ENCODE measurements at regions not wholly inside any gene's neighbourhood (a gene's known extent, or its start where the extent isn't known, plus 50 kb on each side); places are given as distances from the start of the nearest gene placed in this dataset.

DNA sequence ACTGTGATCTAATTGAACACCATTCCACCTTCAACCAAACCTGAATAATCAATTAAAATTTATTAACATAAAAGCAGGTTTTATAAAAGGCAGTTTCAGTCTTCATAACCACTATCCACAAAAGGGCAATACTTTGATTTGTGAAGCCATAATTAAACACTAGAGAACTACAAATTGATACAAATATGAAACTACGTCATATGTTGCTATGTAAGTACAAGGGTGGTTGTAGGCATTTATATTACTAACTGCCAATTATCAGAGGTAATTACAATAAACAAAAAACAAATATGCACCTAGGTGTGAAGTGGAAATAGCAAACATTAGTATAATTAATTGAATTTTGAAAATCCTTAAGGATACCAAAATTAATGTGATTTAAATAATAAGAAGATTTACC is 368.5 kb upstream of the PCDH15 start (continued):
- TF ChIP-seq, protein P1, sequence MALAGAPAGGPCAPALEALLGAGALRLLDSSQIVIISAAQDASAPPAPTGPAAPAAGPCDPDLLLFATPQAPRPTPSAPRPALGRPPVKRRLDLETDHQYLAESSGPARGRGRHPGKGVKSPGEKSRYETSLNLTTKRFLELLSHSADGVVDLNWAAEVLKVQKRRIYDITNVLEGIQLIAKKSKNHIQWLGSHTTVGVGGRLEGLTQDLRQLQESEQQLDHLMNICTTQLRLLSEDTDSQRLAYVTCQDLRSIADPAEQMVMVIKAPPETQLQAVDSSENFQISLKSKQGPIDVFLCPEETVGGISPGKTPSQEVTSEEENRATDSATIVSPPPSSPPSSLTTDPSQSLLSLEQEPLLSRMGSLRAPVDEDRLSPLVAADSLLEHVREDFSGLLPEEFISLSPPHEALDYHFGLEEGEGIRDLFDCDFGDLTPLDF (CRISPR knock-in tag; IDR thresholded peaks at IDR 0.05): no peak

DNA sequence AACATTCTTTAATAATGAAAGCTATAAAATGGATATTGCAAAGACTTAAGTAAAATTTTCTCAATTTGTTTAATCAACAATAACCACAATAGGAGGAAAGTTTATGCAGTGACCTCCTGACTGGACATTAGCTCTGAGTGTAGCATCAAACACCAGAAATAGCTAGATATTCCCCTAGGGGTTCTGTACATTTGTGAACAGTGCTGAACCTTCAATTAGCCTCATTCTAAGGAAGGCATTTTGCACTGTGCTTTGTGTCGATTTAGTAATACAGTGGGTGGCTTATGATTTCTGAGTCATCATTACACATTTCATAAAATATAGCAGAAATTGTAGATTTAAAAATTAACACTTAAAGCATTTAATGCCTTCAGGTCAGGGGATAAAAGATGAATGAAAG is 367.3 kb upstream of the PCDH15 start:
- ATAC-seq (no peak), DNase-seq (ENCODE audit: low spot score) (no peak)
- no peaks in the 10 kb centered on the region for H3K36me3 Mint-ChIP-seq
- H3K4me1 Mint-ChIP-seq: peaks cover 5% of the 10 kb centered on the region
- ChIA-PET CTCF (no interaction called here), POLR2A (no interaction called here)
- H3K4me3 Mint-ChIP-seq: no peak overlapping the region
- H3K9me3 Mint-ChIP-seq: peaks cover 6% of the 10 kb centered on the region; the same call in 1 of the 2 replicates
- no peaks in the 10 kb centered on the region for H3K27me3 Mint-ChIP-seq (ENCODE audit: low read depth)
- H3K27ac Mint-ChIP-seq: no peak overlapping the region
- TF ChIP-seq GRHL2 (CRISPR knock-in tag; IDR thresholded peaks at IDR 0.05; ENCODE audit: insufficient replicate concordance, severe bottlenecking) (no peak), TP53 (CRISPR knock-in tag; IDR thresholded peaks at IDR 0.05) (no peak), NR3C1 (CRISPR knock-in tag; conservative IDR thresholded peaks at IDR 0.05; ENCODE audit: low read depth) (no peak), SP1 (CRISPR knock-in tag; conservative IDR thresholded peaks at IDR 0.05) (no peak), FOXJ3 (CRISPR knock-in tag; IDR thresholded peaks at IDR 0.05; ENCODE audit: borderline replicate concordance) (no peak), CBFB (CRISPR knock-in tag; IDR thresholded peaks at IDR 0.05; ENCODE audit: low read depth) (no peak), ZNF396 (CRISPR knock-in tag; IDR thresholded peaks at IDR 0.05; ENCODE audit: borderline replicate concordance) (no peak), ZNF423 (CRISPR knock-in tag; IDR thresholded peaks at IDR 0.05) (no peak)
- TF ChIP-seq, protein P2, sequence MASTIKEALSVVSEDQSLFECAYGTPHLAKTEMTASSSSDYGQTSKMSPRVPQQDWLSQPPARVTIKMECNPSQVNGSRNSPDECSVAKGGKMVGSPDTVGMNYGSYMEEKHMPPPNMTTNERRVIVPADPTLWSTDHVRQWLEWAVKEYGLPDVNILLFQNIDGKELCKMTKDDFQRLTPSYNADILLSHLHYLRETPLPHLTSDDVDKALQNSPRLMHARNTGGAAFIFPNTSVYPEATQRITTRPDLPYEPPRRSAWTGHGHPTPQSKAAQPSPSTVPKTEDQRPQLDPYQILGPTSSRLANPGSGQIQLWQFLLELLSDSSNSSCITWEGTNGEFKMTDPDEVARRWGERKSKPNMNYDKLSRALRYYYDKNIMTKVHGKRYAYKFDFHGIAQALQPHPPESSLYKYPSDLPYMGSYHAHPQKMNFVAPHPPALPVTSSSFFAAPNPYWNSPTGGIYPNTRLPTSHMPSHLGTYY (CRISPR knock-in tag; IDR thresholded peaks at IDR 0.05): no peak
- TF ChIP-seq, protein P3, sequence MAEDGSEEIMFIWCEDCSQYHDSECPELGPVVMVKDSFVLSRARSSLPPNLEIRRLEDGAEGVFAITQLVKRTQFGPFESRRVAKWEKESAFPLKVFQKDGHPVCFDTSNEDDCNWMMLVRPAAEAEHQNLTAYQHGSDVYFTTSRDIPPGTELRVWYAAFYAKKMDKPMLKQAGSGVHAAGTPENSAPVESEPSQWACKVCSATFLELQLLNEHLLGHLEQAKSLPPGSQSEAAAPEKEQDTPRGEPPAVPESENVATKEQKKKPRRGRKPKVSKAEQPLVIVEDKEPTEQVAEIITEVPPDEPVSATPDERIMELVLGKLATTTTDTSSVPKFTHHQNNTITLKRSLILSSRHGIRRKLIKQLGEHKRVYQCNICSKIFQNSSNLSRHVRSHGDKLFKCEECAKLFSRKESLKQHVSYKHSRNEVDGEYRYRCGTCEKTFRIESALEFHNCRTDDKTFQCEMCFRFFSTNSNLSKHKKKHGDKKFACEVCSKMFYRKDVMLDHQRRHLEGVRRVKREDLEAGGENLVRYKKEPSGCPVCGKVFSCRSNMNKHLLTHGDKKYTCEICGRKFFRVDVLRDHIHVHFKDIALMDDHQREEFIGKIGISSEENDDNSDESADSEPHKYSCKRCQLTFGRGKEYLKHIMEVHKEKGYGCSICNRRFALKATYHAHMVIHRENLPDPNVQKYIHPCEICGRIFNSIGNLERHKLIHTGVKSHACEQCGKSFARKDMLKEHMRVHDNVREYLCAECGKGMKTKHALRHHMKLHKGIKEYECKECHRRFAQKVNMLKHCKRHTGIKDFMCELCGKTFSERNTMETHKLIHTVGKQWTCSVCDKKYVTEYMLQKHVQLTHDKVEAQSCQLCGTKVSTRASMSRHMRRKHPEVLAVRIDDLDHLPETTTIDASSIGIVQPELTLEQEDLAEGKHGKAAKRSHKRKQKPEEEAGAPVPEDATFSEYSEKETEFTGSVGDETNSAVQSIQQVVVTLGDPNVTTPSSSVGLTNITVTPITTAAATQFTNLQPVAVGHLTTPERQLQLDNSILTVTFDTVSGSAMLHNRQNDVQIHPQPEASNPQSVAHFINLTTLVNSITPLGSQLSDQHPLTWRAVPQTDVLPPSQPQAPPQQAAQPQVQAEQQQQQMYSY (CRISPR knock-in tag; IDR thresholded peaks at IDR 0.05): no peak
- TF ChIP-seq, protein P4, sequence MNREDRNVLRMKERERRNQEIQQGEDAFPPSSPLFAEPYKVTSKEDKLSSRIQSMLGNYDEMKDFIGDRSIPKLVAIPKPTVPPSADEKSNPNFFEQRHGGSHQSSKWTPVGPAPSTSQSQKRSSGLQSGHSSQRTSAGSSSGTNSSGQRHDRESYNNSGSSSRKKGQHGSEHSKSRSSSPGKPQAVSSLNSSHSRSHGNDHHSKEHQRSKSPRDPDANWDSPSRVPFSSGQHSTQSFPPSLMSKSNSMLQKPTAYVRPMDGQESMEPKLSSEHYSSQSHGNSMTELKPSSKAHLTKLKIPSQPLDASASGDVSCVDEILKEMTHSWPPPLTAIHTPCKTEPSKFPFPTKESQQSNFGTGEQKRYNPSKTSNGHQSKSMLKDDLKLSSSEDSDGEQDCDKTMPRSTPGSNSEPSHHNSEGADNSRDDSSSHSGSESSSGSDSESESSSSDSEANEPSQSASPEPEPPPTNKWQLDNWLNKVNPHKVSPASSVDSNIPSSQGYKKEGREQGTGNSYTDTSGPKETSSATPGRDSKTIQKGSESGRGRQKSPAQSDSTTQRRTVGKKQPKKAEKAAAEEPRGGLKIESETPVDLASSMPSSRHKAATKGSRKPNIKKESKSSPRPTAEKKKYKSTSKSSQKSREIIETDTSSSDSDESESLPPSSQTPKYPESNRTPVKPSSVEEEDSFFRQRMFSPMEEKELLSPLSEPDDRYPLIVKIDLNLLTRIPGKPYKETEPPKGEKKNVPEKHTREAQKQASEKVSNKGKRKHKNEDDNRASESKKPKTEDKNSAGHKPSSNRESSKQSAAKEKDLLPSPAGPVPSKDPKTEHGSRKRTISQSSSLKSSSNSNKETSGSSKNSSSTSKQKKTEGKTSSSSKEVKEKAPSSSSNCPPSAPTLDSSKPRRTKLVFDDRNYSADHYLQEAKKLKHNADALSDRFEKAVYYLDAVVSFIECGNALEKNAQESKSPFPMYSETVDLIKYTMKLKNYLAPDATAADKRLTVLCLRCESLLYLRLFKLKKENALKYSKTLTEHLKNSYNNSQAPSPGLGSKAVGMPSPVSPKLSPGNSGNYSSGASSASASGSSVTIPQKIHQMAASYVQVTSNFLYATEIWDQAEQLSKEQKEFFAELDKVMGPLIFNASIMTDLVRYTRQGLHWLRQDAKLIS (CRISPR knock-in tag; IDR thresholded peaks at IDR 0.05; ENCODE audit: borderline replicate concordance): no peak
- TF ChIP-seq, protein P5, sequence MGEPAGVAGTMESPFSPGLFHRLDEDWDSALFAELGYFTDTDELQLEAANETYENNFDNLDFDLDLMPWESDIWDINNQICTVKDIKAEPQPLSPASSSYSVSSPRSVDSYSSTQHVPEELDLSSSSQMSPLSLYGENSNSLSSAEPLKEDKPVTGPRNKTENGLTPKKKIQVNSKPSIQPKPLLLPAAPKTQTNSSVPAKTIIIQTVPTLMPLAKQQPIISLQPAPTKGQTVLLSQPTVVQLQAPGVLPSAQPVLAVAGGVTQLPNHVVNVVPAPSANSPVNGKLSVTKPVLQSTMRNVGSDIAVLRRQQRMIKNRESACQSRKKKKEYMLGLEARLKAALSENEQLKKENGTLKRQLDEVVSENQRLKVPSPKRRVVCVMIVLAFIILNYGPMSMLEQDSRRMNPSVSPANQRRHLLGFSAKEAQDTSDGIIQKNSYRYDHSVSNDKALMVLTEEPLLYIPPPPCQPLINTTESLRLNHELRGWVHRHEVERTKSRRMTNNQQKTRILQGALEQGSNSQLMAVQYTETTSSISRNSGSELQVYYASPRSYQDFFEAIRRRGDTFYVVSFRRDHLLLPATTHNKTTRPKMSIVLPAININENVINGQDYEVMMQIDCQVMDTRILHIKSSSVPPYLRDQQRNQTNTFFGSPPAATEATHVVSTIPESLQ (CRISPR knock-in tag; IDR thresholded peaks at IDR 0.05): no peak
- TF ChIP-seq, protein P6, sequence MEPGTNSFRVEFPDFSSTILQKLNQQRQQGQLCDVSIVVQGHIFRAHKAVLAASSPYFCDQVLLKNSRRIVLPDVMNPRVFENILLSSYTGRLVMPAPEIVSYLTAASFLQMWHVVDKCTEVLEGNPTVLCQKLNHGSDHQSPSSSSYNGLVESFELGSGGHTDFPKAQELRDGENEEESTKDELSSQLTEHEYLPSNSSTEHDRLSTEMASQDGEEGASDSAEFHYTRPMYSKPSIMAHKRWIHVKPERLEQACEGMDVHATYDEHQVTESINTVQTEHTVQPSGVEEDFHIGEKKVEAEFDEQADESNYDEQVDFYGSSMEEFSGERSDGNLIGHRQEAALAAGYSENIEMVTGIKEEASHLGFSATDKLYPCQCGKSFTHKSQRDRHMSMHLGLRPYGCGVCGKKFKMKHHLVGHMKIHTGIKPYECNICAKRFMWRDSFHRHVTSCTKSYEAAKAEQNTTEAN (CRISPR knock-in tag; IDR thresholded peaks at IDR 0.05): no peak
- TF ChIP-seq, protein P7, sequence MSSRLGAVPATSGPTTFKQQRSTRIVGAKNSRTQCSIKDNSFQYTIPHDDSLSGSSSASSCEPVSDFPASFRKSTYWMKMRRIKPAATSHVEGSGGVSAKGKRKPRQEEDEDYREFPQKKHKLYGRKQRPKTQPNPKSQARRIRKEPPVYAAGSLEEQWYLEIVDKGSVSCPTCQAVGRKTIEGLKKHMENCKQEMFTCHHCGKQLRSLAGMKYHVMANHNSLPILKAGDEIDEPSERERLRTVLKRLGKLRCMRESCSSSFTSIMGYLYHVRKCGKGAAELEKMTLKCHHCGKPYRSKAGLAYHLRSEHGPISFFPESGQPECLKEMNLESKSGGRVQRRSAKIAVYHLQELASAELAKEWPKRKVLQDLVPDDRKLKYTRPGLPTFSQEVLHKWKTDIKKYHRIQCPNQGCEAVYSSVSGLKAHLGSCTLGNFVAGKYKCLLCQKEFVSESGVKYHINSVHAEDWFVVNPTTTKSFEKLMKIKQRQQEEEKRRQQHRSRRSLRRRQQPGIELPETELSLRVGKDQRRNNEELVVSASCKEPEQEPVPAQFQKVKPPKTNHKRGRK (CRISPR knock-in tag; IDR thresholded peaks at IDR 0.05; ENCODE audit: borderline replicate concordance): no peak
- TF ChIP-seq, protein P8, sequence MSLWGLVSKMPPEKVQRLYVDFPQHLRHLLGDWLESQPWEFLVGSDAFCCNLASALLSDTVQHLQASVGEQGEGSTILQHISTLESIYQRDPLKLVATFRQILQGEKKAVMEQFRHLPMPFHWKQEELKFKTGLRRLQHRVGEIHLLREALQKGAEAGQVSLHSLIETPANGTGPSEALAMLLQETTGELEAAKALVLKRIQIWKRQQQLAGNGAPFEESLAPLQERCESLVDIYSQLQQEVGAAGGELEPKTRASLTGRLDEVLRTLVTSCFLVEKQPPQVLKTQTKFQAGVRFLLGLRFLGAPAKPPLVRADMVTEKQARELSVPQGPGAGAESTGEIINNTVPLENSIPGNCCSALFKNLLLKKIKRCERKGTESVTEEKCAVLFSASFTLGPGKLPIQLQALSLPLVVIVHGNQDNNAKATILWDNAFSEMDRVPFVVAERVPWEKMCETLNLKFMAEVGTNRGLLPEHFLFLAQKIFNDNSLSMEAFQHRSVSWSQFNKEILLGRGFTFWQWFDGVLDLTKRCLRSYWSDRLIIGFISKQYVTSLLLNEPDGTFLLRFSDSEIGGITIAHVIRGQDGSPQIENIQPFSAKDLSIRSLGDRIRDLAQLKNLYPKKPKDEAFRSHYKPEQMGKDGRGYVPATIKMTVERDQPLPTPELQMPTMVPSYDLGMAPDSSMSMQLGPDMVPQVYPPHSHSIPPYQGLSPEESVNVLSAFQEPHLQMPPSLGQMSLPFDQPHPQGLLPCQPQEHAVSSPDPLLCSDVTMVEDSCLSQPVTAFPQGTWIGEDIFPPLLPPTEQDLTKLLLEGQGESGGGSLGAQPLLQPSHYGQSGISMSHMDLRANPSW (CRISPR knock-in tag; conservative IDR thresholded peaks at IDR 0.05; ENCODE audit: low read depth): no peak
- TF ChIP-seq, protein P9, sequence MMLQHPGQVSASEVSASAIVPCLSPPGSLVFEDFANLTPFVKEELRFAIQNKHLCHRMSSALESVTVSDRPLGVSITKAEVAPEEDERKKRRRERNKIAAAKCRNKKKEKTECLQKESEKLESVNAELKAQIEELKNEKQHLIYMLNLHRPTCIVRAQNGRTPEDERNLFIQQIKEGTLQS (CRISPR knock-in tag; conservative IDR thresholded peaks at IDR 0.05): no peak

All from WTC11 (cell line).